MM.1S (cell line): ENCODE measurements at regions not wholly inside any gene's neighbourhood (a gene's known extent, or its start where the extent isn't known, plus 50 kb on each side); places are given as distances from the start of the nearest gene placed in this dataset.

ENCODE experiments used
- CTCF ChIP-seq: fragments of 300-600 bp; sonication (generic); IDR thresholded peaks from 2 replicates; pipeline ENCODE4 v1.5.1; 2016; ENCODE audit warnings: antibody characterized with exemption, low read length, mixed read lengths
- EZH2 ChIP-seq: fragments of 300-600 bp; sonication (generic); optimal IDR thresholded peaks from 2 replicates; pipeline ENCODE3; 2017; ENCODE audit warnings: low read depth, mild to moderate bottlenecking, antibody characterized with exemption, low read length, mixed read lengths
- EZH2phosphoT487 ChIP-seq: fragments of 300-600 bp; sonication (generic); IDR thresholded peaks from 2 replicates; pipeline ENCODE4 v1.6.1; 2018; ENCODE audit warnings: antibody characterized with exemption, low read length

DNA sequence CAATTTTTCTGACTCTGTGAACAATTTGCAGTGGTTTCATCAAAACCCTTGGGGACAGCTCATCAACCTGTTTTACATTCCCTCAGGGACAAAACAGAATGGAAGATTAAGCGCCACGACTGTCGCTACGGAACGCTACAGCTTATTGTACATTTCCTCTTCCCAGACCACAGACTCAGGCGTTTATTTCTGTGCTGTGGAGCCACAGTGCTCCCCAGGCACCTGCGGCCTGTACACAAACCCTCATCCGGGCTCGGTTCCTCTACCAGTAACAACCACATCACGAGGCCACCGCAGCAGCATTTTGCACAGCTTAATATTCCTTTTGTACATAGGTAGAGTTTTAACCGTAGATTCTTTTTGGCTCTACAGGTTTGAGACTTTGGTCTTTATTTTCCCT lies 397.4 kb upstream of the OR4E1 start:
- TF ChIP-seq CTCF (no peak), EZH2 (no peak), EZH2phosphoT487 (no peak)
